GM19463 (cell line): ENCODE measurements at regions not wholly inside any gene's neighbourhood (a gene's known extent, or its start where the extent isn't known, plus 50 kb on each side); places are given as distances from the start of the nearest gene placed in this dataset.
"Not testable (repeated sequence)": the region's sequence is repeated elsewhere in the genome, so short reads cannot be mapped to it uniquely, and the experiment has no call there.

Experiments used
- ATAC-seq: cut with Tn5 transposase; IDR thresholded peaks from one replicate; pipeline ENCODE4 v1.9.1; 2021; ENCODE audit warnings: mild to moderate bottlenecking, moderate library complexity; ENCODE audit not compliant: unreplicated experiment

DNA sequence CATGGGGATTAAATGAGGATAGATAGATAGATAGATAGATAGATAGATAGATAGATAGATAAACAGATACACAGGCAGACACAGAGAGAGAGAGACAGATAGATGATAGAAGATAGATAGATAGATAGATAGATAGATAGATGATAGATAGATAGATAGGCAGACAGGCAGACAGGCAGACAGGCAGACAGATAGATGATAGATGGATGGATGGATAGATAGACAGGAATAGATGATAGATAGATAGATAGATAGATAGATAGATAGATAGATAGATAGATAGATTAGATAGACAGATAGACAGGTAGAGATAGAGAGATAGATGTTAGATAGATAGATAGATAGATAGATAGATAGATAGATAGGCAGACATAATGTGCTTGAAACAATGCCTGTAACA is 137.3 kb downstream of the MED10 start:
- ATAC-seq: not testable (repeated sequence)

DNA sequence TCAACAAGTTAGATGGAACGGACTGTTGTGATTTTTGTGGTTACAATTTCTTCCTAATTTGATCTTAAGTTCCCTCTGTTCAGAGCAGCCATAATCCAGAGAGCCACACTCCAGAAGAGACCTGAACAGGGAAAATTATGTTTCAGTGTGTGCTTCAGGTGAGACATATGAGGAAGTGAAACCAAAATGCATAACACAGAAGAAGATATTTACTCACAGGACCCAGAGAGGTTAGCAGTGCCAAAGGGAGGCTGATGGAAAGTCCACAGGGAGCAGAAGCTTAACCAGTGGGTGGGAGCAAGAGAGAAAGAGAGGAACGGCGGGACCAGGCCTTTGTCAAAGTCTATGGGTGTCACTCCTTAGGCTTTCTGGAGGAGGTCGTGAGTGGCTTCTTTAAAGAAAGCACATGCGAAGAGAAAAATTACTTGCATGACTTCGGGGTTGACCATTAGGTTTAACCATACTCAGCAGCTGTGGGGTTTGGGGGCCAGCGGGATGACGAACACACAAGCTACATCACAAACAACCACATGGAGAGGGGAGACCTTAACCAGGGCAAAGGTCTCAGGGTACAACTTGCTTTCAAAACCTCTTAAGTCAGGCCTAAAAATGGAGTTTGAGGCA is 141.4 kb downstream of the MED10 start:
- peak; percentile 80 for ATAC-seq

DNA sequence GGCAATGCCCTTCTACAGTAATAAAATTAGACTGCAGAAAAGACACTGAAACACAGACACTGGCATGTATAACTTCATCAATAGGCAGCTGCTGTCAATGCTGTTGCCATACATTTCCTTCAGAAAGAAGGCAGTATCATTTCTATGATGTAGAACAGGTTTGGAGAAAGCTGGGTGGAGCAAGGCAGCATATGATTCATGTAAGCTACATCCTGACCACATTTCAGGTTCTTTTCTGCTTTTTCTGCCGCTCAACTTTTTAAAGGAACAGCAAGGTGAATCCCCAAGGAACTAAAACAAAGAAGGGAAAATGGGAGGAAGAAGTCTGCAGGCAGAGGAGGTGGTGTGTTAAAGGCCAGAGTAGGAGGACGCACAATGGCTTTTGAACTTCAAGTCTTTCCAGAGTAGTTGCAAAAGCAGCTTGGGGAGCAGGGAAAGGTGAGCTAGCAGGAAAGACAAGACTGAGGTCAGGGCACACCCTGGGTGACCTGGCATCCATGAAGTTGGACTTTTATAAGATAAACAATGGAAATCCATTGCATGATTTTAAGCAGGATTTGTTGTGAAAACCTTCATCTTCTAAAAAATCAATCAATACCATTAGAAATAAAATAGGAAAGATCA is 142.1 kb downstream of the MED10 start:
- ATAC-seq: peak; percentile 18

DNA sequence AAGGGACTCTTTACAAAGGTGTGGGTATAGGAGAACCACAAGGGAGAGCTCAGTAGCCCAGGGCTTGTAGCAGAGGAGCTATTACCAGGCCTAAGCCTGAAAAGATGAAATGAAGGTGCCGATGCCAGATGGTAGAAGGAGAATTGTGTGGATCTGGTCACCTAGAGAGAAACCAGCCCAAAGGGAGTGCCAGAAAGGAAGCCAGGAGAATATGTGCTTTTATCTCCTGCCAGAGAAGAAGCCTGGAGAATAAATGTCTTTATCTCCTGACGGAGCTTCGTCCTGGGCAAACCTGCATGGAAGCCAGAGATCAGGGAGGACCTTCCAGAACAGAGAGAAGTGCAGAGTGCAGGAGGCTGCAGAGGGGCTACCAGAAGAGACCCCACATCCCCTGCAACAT is 142.6 kb downstream of the MED10 start:
- ATAC-seq: no peak

DNA sequence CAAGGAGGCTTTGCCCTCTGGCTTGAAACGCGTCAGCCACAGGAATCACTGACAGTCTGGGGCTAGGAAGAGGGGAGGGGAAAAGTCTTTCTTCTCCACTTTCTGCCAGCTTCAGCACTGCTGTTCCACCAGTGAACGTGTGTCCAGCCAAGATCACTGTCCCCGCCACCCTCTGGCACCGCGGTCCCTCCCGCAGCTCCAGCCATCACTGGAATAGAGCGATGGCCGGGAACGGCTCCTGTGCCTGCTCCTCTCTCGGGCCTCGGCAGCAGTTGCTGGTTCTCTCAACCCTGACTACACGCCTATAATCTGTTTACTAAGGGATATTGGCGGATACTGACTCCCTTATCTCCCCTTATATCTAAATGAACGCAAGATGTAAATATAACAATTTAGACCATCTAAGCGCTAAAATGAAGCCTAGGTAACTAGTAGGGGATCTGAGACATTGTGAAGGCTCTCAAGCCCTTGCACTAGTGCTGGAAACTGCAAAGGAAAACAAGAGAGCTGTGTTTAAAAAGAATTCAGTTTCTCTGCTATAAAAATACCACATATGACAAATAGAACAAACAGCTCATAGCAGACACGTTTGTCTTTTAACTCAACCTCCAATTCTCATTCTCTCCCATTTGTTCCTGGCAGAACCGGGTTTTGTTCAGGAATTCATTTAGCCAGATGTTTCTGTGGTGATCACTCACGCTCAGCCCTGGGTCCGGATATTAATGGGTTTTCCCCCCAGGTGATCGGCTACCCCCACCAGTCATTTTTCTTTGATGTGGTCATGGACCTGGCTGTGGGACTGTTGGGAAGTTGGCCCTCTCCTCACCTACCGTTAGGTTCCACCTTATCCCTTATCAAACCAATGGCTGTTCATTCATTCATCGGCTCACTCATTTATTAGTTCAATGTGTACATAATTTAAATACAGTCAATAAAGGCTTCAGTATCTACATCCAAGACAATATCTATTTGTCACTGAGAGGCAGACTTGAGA is 149.8 kb downstream of the MED10 start:
- no peak for ATAC-seq

DNA sequence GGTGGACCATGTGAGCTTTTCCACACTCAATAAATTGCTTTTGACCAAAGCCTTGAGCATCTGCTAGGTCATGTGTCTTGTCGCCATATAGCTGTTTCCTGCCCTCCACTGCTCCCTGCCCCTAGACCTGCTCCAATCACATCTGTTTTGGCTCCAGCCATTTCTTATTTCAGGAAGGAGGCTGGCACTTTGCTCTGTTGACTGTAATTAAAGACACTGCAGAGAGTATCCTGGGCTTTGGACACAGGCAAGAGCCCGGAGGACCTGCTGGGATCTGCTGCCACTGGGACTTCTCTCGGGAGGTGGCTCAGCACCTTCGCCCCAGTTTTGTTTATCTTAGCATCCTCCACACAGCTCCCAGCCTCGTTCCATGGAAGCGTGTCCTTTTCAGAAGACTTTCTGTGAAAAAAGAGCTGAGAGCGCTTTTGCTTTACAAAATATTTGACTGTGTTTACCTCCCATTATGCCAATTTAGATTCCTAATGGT is 153.2 kb downstream of the MED10 start:
- no peak for ATAC-seq

DNA sequence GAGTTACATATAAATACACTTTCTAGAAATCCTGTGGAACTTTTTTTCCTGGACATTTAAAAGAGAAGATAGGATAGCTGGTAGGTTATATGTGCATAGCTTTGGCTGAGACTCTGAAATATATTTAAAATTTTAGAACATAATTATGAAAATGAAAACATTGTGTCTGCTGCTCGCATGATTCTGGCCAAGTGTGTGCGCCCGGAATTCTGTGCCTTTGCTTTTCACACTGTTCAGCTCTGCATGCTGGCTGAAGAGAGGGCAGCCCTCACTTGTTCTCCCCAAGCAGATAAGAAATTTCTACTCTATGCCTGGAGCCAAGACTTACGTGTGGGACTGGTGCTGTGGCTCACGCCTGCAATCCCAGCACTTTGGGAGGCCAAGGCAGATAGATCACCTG is 153.9 kb downstream of the MED10 start:
- no peak for ATAC-seq

DNA sequence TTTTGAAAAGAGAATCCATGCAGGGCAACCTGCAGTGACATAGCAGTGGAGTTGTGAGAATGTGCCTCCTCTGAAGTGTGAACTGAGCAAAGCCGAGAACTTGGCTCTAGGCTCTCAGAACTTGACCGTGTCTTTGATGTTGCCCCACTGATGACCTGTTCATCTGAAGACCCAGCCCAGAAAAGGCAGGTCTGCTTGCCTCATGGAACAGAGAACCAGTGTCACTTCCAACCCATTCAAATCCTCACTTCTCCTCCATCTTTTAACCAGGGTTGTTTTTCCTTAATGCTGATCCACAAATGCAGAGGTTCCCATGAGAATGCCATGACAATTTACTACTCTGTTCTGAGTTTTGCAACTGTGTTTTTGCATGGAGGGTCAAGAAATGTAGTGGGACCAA is 155.4 kb downstream of the MED10 start:
- ATAC-seq: no peak

DNA sequence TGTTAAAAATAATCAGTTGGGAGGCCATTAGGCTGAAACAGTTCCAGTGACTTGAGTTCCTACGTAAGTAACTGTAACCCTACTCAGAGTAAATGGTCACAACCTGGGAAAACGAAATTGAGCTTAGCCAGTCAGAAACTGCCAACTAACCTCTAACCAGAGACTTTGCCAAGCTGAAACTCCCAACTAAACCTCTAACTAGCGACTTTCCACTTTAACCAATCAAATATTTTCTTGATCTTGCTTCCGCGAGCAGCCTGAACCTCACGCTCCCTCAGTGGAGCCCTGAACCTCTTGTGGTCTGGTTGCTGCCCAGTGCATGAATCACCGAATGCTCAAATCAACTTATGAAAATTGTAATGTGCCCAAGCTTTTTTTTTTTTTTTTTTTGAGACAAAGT is 156.2 kb downstream of the MED10 start:
- peak; percentile 41 for ATAC-seq

DNA sequence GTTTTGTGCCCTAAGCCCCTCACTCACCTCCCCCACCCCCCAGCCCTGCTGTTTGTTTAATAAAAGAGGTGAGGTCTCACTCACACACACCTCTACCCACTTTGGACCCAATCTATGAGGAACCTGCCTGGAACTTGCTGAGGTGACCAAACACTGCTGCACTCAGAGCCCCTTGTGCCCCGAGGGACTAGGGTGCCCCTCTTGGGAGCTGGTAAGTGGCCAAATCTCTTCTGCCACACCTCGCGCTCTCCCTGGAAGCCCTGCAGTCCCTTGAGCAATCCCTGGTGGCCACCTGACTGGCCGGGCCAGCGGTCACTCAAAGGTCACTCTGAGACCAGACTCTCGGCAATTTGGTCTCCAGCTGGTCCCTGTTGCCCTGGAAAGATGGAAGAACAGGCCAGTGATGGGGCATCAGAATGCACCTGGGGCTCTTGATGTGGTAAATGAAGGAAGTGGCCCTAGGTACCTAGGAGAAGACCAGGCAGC is 157.2 kb downstream of the MED10 start:
- no peak for ATAC-seq

DNA sequence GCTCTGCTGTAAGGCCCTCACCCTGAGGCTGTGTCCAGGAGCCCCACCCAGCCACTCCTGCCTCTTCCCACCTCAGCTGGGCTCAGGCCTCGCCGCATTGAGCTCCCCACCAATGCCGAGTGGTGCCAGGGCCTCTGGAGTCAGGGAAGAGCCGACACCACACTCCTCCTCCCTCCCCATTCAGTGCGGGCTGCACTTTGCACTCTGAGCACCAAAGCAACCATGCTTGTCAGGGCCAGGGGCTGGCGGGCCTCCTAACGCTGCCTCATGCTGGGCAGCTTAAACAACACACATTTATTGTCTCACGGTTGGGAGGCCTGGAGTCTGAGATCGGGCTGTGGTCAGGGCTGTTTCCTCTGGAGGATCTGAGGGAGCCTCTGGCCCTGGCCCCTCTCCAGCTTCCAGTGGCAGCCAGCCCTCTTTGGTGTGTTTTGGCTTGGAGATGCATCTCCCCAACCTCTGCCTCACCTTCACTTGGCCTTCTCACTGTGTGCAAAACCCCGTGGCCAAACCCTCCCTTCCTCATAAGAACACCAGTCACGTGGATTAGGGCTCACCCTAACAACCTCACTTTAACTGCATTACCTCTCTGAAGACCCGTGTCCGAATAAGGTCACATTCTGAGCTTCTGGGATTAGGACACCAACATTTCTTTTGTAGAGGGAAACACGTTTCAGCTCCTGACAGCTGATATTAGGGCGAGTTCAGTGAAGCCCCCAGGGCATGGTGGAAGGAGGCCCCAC is 157.8 kb downstream of the MED10 start:
- no peak for ATAC-seq

DNA sequence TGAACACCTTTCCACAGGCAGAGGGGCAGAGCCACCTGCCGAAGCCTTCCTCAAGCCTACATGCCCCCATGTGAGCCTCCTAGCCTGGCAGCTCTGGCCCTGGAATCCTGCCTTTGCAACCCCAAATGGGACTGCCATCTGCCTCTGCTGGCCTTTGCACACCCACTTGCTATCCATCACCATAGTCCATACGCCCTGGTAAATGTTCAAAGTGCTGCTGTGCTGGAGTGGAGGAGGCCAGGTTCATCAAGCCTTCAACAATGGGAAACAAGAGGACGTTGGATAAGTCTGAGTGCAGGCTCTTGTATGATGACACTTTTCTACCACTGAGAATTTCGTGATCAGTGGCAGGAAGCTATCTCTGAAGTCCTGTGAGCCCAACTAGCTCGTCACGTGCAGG is 159.8 kb downstream of the MED10 start:
- no peak for ATAC-seq

DNA sequence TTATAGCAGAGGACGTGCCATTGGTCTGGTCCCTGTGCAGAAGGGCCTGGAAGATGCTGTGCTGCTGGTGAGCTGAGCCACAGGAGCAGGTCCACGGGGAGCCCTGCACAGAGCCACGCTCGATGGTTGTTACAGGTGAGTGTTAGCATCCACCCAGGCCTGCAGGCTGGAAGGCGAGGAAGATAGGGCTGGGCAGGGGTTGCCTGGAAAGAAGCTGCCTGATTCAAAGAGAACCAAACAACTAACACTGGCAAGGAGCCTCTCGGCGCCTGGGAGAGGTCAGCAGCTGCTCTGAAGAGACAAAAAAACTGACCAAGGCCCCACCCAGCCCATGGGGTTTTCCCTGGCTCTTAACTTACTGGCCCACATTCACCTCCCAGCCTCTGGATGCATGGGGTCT is 160.2 kb downstream of the MED10 start:
- ATAC-seq: no peak

DNA sequence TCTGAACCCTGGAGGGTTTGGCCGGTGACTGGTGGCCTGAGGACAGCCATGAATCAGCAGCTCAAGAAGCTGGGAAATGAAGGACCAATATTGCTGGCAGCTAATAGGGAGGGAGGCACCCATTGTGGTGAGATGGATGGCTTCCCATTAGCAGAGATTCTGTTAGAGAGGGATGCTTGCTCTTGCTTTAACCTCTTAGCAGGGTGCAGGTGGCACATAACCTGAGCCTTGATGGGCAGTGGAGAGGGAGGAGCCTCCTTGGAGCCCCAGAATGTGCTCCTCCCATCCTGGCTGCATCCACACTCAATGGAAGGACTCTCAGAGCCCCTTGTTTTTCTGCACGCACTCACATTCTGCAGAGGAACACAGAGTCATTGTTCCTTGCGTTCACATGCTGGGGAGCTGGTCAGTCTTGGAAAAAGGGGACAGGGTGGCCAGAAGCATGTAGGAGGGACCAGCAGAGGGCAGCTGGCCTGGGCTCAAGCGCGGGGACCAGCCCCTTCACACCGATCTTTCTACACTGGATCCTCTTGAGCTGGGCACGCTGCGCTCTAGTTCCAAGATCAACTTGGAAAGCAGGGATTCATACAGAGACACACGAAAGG is 161.8 kb downstream of the MED10 start:
- ATAC-seq: no peak

DNA sequence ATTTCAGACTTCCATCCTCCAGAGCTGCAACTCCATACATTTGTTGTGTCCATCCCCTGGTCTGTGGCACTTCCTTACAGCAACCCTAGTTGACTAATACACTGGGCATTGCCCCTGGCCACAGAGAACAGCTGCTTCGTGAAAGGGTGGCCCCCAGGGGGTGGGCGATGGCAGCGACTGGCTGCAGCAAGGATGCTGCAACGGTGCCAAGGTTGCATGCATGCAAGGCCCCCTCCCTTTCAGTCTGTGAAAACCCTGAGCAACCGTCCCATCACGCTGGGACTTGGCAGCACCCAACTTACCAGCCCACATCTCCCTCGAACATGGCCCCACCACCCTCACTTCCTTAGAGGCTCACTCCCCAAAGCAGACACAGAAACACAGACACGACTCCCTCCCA is 162.5 kb downstream of the MED10 start:
- ATAC-seq: no peak

DNA sequence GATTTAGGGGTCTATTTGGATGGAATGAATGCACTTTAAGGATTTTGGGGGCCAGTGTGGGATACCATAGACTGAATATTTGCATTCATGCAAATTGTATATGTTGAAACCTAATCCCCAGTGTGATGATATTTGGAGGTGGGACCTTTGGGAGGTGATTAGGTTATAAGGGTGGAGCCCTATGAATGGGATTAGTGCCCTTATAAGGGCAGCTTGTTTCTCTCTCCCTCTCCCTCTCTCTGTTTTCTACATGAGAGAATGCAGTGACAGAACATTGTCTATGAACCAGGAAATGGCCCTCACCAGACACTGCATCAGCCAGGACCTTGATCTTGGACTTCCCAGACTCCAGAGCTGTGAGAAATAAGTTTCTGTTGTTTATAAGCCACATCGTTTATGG is 166.1 kb downstream of the MED10 start:
- ATAC-seq: no peak

DNA sequence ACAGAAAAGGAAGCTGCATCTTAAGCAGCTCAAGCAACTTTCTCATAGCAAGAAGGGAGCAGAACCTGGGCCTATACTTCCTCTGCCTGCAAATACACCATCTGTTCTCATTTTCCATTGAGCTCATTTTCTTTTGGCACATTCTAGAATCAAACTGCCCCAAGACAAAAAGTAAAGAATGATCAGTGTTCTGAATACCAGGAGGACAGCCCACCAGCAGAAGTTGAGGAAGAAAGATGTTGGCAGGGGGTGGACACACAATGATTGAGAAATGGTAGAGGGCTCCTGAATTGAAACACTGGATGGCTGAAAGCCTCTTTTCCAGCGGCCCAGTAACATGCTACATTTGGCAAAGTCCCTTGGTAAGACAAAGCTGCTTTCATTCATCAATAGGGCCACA is 171.8 kb downstream of the MED10 start:
- no peak for ATAC-seq

DNA sequence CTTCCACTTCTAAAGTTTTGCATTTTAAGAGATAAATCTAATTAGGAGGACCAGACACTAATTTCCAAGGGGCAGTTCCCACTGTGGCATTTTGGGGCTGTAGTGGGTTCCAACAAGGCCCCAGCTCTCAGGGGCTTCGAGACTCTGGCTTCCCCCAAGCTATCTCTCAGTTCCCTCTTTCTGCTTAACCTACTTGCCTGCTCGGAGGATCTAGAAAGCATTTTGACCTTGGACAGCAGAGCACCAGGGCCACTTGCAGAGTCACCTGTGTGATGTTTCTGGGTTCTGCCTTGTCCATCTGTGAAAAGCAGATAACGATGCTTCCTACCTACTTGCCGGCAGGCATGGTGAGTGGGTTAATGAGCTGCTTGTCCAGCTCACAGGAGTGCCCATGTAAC is 175.4 kb downstream of the MED10 start:
- ATAC-seq: peak; percentile 48

DNA sequence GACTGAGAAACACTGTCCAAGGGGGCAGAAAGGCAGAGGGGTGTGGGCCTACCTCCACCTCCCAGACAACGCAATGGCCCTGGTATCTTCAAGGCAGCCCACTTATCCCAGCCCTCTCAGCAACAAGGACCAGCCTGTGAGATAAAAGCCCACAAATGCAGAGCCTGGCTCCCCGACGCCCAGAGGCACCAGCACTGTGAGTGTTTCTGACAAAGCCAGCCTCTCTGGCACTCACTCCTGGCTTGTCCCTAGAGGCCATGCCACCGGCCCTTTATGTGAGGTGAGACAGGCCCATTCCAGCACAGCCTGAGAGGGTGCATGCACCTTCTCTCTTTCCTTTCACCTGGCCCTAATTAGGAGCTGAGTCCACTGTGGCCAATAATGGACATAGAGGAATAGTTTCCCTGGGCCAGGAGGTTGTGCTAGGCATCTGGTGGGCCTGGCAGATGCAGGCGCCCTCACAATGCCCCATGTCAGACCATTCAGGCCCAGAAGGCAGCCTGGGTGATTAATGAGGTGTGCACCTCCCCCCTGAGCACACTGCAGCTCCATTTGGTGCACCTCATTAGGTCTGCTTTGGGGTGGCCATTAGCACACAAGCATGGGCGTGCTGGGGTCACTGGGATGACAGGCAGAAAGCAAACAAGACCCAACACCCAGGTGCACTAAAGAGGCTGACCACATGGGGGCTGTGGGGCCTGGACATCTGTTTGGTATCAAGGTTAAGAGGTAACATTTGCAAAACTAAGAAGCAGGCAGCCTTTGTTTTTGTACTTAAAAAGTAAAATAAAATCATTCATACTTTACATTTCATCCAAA is 176.0 kb downstream of the MED10 start:
- peak; percentile 61 for ATAC-seq

DNA sequence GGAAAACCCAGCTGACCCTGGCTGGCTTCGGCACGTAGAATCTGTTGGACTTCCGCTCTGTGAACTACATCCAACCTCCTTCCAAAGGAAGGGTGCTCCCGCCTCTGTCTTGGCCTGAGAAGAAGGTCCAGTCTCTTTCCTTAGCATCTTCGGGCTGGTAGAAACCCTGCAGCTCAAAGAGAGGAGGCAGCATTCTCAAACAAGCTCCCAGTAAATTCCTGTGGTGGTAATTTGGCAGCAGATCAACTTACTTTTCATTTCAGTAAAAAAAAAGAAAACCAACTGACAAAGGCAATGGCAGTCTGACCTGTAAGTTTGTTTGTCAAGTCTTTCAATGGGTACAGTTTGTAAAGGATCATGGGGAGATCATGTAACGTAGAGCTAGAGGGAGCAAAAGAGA is 176.7 kb downstream of the MED10 start:
- no peak for ATAC-seq
